ENCODE measurements at regions not wholly inside any gene's neighbourhood (a gene's known extent, or its start where the extent isn't known, plus 50 kb on each side); places are given as distances from the start of the nearest gene placed in this dataset.

GRCh38 chr14:58923751-58924405 lies 264.6 kb upstream of the DAAM1 start:
- no peaks in the 10 kb centered on the region for H3K27me3 ChIP-seq
- no peak for TF ChIP-seq EP300 (IDR thresholded peaks at IDR 0.05)
- no peak for TF ChIP-seq POLR2A (IDR thresholded peaks at IDR 0.05; ENCODE audit: low read depth)
- no peak for TF ChIP-seq POLR2AphosphoS5 (IDR thresholded peaks at IDR 0.05)
- no peak for TF ChIP-seq CTCF (IDR thresholded peaks at IDR 0.05)
- no peak for DNase-seq (ENCODE audit: extremely low spot score)
- intact Hi-C loops (cut with DNase I): no loop called here
- 78% methylated on average over 4 of the region's 7 CpGs for WGBS
- no peaks in the 10 kb centered on the region for H3K9me3 ChIP-seq
- no peaks in the 10 kb centered on the region for H3K4me1 ChIP-seq
- H3K36me3 ChIP-seq: no peaks in the 10 kb centered on the region
- no peak overlapping the region for H3K4me3 ChIP-seq
- H3K27ac ChIP-seq (replicated peaks in 1 of 4): no peak overlapping the region

DNA sequence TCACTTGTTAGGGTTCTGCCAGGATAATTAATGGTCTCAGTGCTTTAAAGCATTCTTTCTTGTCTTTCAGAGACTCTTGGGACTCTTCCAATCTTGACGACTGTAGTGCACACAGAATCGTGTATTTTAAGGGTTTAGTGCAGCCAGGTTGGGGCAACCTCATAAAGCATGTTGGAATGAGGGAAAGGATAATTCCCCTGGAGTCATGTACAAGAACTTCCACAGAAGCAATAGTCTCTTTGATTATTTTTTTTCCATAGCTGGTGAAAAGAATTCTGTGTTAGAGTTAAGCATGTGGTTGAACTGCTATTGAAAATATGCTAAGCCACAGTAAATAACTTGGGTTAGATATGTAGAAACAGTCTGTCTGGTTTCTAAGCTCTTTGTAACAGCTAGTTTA lies 246.8 kb upstream of the DAAM1 start:
- TF ChIP-seq EP300 (IDR thresholded peaks at IDR 0.05) (no peak), CTCF (IDR thresholded peaks at IDR 0.05) (no peak), POLR2AphosphoS5 (IDR thresholded peaks at IDR 0.05) (no peak), POLR2A (IDR thresholded peaks at IDR 0.05; ENCODE audit: low read depth) (no peak)
- peaks cover 0 to 8% (median 0%) of the 10 kb centered on the region in 4 donors for H3K27me3 ChIP-seq
- H3K27ac ChIP-seq (replicated peaks in 1 of 4): no peak overlapping the region
- WGBS: 35% methylated on average over 2 of the region's 2 CpGs
- intact Hi-C loops (cut with DNase I): no loop called here
- H3K4me1 ChIP-seq: no peaks in the 10 kb centered on the region
- no peak for DNase-seq (ENCODE audit: extremely low spot score)
- no peaks in the 10 kb centered on the region for H3K36me3 ChIP-seq
- H3K4me3 ChIP-seq: no peak overlapping the region
- peaks cover 0 to 9% (median 0%) of the 10 kb centered on the region in 4 donors for H3K9me3 ChIP-seq

- peaks cover 0 to 8% (median 0%) of the 10 kb centered on the region in 4 donors for H3K27me3 ChIP-seq
- H3K27ac ChIP-seq (replicated peaks in 1 of 4): no peak overlapping the region
- no peaks in the 10 kb centered on the region for H3K4me1 ChIP-seq
- H3K9me3 ChIP-seq: peaks cover 0 to 9% (median 0%) of the 10 kb centered on the region in 4 donors
- no peak for DNase-seq (ENCODE audit: extremely low spot score)
- TF ChIP-seq CTCF (IDR thresholded peaks at IDR 0.05) (no peak), POLR2A (IDR thresholded peaks at IDR 0.05; ENCODE audit: low read depth) (no peak), POLR2AphosphoS5 (IDR thresholded peaks at IDR 0.05) (no peak), EP300 (IDR thresholded peaks at IDR 0.05) (no peak)
- intact Hi-C loops (cut with DNase I): no loop called here
- WGBS: 70% methylated on average over 2 of the region's 2 CpGs
- no peak overlapping the region for H3K4me3 ChIP-seq
- no peaks in the 10 kb centered on the region for H3K36me3 ChIP-seq
Observed at GRCh38 chr14:58942516-58942915, 246.0 kb upstream of the DAAM1 start.

DNA sequence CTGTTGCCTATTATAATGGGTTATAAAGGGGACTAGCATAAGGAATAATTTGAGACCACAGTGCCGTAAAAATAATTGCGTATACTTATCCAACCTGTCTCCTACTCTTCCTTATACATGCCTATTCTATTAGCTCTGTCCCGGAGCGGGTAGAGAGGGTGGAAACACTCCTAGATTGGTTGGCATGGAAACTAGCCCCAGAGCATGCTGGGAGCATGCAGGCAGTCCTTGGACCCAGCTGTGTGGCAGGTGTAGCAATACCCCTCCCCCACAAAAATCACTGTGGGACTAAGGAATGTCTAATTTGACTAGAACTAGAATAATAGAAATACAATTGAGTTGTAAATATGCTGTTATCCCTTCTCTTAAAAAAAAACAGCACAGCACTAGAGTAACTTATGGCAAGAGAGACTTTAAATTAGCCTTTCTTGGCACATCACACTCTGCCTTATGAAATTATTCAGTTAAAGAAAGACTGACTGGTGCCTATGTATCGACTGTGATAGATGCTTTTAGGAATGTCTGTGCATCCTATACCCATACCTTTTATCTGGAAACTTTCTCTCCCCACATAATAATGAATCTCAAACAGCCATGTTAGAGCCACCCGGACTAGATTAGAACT lies 244.0 kb upstream of the DAAM1 start:
- Histone ChIP-seq H3K27ac (replicated peaks in 1 of 4) (no peak overlapping the region), H3K36me3 (no peaks in the 10 kb centered on the region), H3K4me3 (no peak overlapping the region), H3K27me3 (peaks cover 0 to 6% (median 0%) of the 10 kb centered on the region in 4 donors), H3K4me1 (no peaks in the 10 kb centered on the region), H3K9me3 (no peaks in the 10 kb centered on the region)
- DNase-seq (ENCODE audit: extremely low spot score): no peak
- 84% methylated on average over 6 of the region's 6 CpGs for WGBS
- TF ChIP-seq POLR2AphosphoS5 (IDR thresholded peaks at IDR 0.05) (no peak), EP300 (IDR thresholded peaks at IDR 0.05) (no peak), POLR2A (IDR thresholded peaks at IDR 0.05; ENCODE audit: low read depth) (no peak), CTCF (IDR thresholded peaks at IDR 0.05) (no peak)
- intact Hi-C loops (cut with DNase I): no loop called here
